Activated CD8-positive, alpha-beta memory T cell treated with anti-CD3 and anti-CD28 coated beads for 24 hours (primary cell): ENCODE measurements at regions not wholly inside any gene's neighbourhood (a gene's known extent, or its start where the extent isn't known, plus 50 kb on each side); places are given as distances from the start of the nearest gene placed in this dataset.
"Not testable (repeated sequence)": the region's sequence is repeated elsewhere in the genome, so short reads cannot be mapped to it uniquely, and the experiment has no call there.

Experiments
- DNase-seq: peaks from one replicate; pipeline ENCODE4 v3.0.0-alpha.2; 2020

DNA sequence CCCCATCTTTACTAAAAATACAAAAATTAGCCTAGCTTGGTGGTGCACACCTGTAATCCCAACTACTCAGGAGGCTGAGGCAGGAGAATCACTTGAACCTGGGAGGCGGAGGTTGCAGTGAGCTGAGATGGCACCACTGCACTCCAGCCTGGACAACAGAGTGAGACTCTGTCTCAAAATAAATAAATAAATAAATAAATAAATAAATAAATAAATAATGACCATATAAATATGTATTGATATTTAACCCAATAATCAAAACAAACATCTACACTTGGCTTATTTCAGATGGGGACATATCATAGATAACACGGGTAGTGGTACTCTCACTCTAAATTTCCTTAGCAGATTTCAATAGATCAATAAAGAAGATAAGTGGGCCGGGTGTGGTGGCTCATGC is 1923.7 kb upstream of the AGA start:
- not testable (repeated sequence) for DNase-seq

DNA sequence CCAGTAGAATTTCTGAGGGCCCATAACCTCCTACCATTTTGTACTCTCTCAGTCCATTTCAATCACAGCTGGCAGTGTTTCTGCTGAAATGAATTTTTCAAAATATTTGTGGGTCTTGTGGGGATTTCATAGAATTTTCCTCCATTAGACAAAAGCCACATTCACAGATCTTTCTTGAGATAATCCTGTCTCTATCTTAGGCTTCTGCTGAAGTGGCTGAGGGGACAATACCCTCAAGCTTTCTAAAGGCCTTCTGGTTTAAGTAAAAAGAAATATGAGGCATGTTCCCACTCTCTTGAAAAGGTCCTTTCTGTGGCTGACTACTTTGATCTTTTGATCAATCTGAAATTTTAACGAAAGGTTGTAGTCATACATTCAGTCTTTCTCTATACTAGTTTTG is 1930.0 kb upstream of the AGA start:
- DNase-seq, result no peak

DNA sequence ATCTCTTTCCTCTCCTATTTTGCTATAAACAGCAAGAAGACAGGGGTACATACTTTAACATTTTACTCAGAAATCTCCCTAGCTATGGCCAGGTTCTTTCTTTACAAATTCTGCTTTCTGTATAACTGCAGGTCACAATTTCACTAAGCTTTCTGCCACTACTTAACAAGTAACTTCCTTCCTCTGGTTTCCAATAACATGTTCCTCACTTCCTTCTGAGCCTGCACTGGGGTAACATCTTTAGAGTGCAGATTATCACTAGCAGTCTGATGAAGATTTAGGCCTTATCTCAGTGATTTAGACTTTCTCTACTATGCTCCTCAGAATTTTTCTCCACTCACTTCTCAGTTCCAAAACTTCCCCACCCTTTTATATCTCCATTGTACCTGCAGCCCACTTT is 1930.5 kb upstream of the AGA start:
- no peak for DNase-seq

DNA sequence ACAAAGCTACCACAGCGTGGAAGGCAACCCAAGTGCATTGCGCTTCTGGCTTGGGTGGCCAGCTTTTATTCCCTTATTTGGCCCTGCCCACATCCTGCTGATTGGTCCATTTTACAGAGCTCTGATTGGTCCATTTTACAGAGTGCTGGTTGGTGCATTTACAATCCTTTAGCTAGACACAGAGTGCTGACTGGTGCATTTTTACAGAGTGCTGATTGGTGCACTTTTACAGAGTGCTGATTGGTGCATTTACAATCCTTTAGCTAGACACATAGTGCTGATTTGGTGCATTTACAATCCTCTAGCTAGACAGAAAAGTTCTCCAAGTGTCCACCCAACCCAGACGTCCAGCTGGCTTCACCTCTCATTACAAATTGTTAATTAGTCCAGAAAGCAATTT is 1936.6 kb upstream of the AGA start:
- DNase-seq, result not testable (repeated sequence)

DNA sequence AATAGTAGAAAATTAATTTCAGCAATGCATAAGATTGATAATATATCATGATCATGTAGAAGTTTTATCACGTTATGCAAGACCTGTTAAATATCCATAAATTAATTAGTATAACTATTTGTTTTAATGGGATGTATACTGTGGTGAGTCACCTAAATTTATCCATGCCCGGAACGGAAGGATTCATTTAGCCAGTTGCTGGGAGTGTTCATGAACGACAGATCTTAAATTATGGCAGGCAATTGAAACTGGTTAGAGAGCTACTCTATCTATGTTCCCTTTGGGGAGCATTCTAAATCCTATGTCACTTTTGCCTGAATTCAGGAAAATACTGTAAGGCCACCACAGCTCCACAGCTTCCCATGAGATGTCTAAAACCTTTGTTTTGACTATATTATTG is 1950.5 kb upstream of the AGA start:
- DNase-seq, result no peak

DNA sequence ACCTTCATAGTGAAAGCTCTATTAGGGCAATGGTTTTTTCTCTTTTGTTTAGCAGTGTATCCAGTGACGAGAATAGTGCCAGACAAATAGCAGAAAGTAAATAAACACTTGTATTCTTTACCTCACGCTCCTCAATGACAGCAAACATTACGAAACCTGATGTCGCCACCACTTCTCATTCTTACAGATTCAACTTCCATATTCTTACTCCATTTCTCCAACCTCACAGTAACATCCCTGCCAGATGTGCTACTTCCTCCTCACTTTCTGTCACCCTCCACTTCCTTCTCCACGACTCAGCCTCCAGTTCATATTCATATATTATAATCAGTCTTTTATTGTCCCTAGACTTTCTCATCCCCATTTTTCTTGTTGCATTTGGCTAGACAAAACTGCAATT is 1956.2 kb upstream of the AGA start:
- no peak for DNase-seq

DNA sequence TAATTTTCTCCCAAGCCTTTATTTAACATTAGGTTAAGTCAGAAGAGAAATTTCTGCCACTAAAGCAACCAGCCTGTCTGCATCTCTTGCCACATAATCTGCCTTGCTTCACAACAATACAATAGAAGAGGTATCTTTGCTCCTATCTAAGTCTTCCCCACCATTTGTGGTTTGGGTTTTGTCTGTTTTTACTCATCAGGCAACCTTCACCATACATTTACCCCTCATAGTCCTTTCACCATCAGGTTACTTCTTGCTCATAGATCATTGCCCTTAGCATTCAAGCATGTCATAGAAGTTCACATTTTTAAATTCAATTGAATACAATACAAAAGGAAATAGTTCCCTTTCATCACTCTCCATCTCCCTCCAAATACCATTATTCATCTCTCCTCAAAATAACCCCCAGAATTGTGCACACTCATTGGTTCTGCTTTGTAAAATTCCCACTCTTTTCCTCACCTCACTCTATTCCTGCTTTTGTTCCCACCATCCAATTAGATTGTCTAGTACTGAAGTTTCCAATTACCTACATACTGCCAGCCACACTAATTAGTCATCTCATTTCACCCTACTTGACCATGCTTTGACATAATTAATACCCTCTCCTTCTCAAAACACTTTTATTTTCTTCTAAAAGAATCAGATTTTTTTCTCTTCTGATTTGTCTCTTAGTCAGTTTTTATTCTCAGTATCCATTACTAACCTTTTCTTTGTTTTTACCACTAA is 1957.0 kb upstream of the AGA start:
- no peak for DNase-seq

DNA sequence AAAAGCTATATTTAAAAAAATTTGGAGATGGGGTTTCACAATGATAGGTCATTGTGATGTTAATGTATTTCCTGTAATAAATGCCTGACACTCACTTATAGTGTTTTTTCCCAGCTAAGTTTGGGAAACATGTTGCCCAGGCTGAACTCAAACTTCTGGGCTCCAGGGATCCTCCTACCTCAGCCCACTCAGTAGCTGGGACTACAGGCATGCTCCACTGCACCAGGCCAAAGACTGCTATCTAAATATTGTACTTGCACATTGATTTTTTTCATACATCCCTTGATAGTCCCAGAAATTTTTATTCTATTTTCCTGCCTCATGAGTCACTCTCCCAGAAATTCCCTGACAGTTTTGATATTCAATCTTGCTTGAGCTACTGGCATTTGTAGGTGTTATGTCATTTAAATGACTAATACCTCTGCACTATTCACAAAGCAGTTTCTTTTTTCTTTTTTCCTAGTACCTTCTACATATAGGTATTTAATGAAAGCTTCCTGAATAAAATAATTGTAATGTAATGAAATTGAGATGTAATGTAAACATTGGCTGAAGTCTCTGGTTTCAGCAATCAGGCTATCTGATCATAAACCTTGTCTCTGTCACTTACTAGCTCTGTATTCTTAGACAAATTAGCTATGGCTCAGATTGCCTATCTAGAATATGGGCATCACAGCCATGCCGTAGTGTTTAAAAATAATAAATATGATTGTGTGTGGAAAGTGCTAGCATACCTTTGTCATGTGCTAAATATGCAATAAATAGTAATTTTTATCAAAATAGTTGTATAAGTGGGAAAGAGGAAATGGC is 1973.0 kb upstream of the AGA start:
- no peak for DNase-seq

DNA sequence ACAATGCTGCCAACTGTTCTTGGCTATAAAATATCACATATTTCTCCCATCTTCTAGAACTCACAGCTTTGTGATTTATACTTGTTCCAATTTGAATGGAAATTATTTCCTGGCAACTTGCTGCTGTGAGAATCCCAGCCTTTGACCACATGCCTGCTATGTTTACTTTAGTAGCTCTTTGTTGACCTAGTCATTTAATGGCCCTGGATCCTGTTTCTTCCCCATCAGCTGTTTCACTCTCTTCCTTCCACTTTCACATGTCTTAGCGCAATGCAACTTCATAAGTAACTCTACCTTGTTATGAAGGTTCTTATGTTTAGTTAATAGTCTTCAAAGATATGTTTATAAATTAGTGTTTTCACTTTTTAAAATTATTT is 1973.6 kb upstream of the AGA start:
- DNase-seq, result no peak

DNA sequence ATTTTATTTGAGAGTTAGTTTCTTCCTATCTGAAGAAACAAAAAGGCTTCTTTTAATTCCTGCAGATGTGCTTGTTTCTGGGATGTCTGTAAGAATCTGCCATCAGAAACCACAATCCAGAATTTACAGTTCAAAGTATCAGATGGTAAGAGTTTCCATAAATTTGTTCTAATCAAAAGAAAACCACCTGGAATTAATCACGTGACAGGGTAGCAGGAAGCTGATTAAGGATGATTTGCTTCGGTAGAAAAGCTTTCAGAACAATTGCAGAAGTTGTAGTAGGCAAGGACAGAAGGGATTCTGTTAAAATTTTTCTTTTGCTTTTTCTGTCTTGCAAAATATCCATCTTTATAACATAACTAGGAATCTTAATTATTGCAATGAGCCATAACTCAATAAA is 1975.1 kb upstream of the AGA start:
- DNase-seq, result no peak

DNA sequence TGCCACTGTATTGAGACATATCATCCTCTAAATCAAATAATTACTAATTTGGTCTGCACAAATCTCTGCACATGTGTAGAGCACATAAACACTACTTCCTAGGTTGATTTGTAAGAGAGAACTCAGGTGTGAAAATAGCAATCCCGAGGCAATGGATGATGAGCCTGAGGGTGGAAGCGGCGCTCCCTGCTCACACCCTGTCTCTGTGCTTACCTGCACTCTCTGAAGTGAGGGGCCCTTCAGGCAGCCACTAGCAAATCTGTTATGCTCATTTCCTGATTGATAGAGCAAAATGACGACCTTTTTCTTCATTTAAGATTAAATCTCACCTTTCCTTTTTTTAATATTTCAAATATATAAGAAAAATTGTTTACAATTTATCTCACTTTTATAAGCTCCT is 1995.7 kb upstream of the AGA start:
- no peak for DNase-seq

DNA sequence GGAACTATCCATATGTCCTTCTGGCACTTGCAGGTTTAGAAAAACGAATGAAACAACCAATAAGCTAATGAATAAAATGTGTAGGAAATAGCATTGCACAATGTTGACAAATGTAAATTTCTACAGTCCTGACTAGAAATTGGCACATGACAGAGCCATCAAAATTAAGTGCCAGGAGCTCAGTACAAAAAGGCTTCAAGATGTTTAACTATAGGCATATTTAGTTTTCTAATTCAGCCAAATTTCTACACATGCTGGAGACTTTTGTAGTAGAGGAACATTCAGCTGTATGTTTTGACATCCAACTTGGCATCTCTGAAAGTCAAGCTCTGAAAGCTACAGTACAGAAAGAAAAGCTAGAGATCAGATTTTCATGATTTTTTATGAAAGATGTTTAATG is 1999.4 kb upstream of the AGA start:
- DNase-seq, result no peak

DNA sequence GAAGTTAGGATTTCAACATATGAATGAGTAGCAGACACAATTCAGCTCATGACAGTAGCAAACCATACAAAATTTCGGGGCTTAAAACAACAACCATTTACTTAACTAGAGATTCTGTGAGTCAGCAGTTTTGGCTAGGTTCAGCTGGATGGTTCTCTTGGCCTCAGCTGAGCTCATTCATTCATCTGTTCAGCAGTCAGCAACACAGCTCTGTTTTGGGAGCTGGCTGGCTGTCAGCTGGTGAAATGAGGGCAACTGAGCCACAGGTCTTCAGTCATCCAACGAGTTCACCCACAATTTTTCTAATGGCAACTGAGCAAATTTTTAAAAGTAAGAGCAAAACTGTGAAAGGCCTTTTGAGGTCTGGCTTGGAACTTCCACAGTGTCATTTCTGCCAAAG is 2005.1 kb upstream of the AGA start:
- no peak for DNase-seq

DNA sequence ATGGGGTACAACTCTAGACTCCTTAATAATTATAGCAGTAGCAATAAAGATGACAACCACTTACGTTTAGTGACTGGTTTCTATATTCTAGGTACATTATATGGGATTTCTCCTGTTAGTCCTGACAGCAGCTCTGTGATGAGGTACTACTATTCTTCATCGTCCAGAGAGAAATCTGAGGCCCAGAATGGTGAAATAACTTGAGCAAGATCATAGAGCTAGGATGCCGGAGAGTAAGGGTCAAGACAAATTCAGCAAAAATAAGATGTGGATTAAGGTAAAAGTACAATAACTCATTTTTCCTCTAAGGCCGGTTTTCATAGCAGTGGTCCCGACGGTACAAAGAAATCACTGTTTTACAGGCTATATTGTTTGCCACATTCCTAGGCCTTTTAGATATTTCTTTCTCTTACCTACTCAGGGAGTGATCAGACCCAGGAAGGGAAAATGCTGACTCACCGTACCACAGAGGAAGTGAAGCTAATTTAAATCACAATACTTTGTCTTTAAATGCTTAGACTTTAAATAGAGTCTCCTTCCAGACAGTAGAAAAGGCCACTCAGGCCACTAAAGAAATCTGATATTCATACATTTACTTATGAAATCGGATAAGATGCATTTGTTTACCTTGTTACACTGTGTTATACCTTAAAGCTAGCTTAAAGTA is 2023.0 kb upstream of the AGA start:
- DNase-seq, result no peak

DNA sequence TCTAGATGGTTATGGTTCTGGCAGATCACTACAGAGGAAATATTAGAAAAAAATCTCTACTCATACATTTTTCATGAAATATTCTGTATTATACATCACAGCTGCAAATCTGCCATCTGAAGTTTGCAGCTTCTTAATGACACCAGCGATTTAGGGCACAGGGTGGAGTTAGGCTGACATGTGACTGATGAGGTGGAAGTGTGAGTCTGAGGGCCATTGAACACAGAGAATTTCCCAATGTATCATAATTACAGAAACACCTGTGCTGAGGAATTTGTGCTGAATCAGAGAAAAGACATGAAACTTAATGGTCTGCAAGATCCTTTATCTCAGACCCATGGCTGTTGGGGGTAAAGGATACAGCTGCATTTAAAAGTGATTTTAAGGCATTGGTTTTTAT is 2025.6 kb upstream of the AGA start:
- no peak for DNase-seq

DNA sequence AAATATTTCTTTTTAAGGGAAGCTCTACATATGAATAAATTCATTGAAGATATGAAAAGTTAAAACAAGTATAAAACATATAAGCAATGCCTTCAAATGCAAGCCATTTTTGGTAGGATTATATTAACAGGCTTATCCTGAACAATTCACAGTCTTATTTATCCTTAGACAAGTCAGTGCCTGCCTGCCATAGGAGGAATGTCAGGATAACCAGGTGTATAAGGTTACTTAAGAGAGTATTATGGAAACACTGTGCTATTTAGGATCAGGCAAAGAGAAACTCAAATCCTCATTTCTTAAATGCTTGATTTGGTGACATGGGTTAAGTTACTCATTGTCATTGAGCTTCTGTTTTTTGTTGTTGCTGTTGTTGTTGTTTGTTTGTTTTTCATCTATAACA is 2029.9 kb upstream of the AGA start:
- DNase-seq, result no peak

DNA sequence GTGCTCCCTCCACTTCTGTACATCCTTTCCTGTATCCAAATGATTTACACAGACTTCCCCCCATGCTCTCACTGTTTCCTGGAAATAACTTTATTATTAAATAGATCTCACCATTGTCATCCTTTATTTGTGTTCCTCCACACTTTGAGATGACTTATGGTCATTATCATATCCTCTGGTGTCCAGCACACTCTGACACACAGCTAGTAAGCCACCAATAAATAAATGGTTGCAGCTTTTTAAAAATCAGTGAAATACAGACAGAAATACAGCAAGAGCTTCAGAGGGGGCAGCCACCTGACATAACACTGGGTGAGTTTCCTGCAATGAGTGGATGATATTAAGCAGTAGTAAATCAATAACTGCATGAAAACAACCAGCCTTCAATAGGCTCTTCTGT is 2036.4 kb upstream of the AGA start:
- DNase-seq, result no peak

DNA sequence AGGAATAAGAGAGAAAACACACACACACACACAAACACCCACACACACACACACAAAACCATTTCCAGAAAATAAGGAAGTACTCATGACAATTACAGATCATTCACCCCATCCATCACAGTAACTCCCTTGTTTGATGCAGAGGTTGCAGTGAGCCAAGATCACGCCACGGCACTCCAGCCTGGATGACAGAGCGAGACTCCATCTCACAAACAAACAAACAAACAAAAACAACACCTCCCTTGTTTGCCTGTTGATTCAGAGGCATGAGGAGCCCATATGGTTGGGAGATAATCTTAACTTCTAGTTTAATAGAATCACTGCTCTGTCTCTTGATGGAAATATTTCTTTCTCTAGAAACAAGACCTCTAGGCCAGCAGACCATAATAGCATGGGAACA is 2043.5 kb upstream of the AGA start:
- DNase-seq, result no peak

DNA sequence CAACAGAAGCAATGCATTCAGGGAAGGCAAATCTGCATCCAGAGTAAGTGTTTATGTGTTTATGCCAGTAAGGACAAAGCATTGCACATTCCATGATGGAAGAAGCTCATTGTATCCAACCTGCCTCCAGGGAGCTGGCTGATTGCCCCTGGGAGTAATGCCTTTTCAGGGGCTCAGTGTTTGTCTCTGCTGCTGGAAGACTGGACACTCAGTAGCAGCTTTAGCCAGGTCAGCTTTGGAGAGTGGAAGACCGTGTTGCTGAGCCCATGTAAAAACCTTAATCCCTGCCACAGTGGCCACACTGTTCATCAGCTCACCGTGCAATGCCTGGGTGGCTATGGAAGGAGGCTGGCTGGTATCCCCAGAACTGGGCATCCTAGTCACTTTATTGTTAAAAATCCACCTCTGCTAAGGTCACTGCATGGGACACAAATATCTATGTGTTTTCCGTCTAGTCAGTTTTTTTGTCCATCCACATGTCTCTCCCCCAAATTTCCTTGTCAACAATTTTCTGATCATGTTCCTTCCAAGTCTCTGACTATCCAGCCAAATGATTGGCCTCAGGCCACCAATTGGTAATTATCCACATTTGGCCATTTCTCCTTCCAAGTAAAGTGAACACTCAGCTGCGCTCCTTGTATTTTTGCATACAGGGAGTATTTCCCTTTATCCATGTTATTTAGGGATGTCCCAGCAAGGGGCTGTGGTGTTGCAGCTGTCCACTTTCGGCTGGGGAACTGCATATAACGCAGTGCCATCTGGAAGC is 2044.5 kb upstream of the AGA start:
- DNase-seq, result no peak

DNA sequence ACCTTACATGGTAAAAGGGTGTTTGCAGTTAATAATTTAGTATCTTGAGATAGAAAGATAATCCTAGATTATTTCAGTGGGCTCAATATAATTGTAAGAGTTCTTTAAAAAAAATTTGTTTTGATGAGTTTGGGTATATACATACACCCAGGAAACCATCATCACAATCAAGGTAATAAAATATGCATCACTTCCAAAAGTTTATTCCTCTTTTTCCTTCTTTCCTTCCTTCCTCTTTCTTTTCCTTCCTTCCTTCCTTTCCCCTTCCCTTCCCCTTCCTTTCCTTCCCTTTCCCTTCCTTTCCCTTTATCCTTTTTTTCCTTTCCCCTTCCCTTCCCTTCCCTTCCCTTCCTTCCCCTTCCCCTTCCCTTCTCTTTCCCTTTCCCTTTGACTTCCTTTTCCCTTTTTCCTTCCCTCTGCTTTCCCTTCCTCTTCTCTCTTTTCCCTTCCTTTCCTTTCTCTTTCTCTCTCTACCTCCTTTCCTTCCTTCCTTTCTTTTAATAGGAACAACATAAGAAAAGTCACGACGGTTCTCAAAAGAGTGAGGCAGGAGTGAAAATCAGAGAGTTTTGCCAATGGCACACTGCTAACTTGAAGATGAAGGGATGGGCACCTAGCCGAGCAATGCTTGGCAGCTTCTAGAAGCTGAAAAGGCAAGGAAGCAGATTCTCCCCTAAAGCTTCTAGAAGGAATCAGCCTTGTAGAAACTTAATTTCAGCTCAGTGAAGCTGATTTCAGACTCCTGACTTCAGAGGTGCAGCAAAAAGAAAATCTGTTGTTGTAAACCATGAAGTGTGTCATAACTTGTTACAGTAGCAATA is 2050.2 kb upstream of the AGA start:
- no peak for DNase-seq

DNA sequence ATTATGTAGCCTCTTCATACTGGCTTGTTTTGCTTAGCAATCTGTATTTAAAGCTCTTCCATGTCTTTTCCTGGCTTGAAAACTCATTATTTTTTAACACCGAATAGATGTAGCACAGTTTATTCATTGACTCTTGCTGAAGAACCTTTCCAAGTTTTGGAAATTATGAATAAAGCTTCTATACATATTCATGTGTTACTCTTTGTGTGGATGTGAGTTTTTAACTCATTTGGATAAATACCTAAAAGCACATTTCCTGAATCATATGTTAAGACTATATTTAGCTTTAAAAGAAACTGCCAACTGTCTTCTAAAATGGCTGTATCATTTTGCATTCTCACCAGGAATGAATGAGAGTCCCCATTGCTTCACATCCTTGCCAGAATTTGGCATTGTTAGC is 2061.7 kb upstream of the AGA start:
- DNase-seq, result no peak

DNA sequence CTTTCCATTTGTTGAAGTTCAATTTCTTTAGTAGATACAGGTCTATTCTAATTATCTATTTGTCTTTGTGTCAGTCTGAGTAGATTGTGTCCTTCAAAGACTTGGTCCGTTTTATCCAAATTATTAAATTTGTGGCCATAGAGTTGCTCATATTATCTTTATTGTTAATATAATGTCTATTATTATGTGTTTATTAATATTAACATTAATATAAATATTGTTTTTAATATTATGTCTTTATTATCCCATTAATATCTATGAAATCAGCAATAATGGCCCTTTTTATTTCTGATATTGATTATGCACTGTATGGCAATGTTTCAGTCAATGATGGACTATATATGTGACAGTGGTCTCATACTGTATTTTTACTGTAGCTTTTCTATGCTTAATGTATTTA is 2067.3 kb upstream of the AGA start:
- no peak for DNase-seq

DNA sequence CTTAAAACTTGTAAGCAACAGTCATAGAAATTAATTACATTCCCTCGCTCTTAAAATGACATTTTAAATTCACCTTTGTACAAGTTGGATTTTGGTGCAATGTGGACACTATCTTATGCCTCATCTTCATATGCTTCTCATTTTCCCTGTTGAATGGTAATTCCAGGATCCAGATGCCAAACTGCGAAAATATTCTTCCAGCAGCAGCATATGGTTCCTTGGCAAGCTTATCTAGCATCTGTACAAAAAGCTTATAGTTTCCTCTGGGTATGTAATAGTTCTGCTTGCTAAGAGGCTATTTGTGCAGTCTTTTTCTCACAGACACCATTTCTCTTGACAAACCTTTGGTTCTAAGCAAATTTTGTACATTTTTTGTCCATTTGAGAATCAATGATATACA is 2079.7 kb upstream of the AGA start:
- DNase-seq, result no peak
